Parathyroid adenoma (tissue), 2 donors: ENCODE measurements at regions not wholly inside any gene's neighbourhood (a gene's known extent, or its start where the extent isn't known, plus 50 kb on each side); places are given as distances from the start of the nearest gene placed in this dataset.
"Not testable (repeated sequence)": the region's sequence is repeated elsewhere in the genome, so short reads cannot be mapped to it uniquely, and the experiment has no call there.

Experiments used
- H2AFZ ChIP-seq: fragments of 300-600 bp; sonication (generic); one replicate; pipeline ENCODE4 v1.7.0; 2017; ENCODE audit warnings: antibody characterized with exemption, mild to moderate bottlenecking
- H3K27ac ChIP-seq: fragments of 300-600 bp; sonication (generic); one replicate; pipeline ENCODE4 v1.7.0; 2017
- H3K27me3 ChIP-seq: fragments of 300-600 bp; sonication (generic); one replicate; pipeline ENCODE4 v1.7.0; 2017; ENCODE audit warnings: low read length; ENCODE audit not compliant: control insufficient read depth, insufficient read depth
- H3K36me3 ChIP-seq: fragments of 300-600 bp; sonication (generic); one replicate; pipeline ENCODE4 v1.7.0; 2017; ENCODE audit warnings: low read length; ENCODE audit not compliant: control insufficient read depth, insufficient read depth
- H3K4me1 ChIP-seq: fragments of 300-600 bp; sonication (generic); one replicate; pipeline ENCODE4 v1.7.0; 2017; ENCODE audit warnings: control low read depth
- H3K4me2 ChIP-seq: fragments of 300-600 bp; sonication (generic); one replicate; pipeline ENCODE4 v1.7.0; 2017; ENCODE audit warnings: low read length
- H3K4me3 ChIP-seq: fragments of 300-600 bp; sonication (generic); one replicate; pipeline ENCODE4 v1.7.0; 2017; ENCODE audit warnings: low read depth, low read length
- H3K79me2 ChIP-seq: fragments of 300-600 bp; sonication (generic); one replicate; pipeline ENCODE4 v1.7.0; 2017; ENCODE audit warnings: control low read depth
- H3K9ac ChIP-seq: fragments of 300-600 bp; sonication (generic); one replicate; pipeline ENCODE4 v1.7.0; 2017; ENCODE audit warnings: mild to moderate bottlenecking
- H3K9me3 ChIP-seq: fragments of 300-600 bp; sonication (generic); one replicate; pipeline ENCODE4 v1.7.0; 2017; ENCODE audit warnings: low read length; ENCODE audit not compliant: control insufficient read depth
- TF ChIP-seq, protein P1 (sequence below): fragments of 300-600 bp; sonication (generic); IDR thresholded peaks from one replicate; pipeline ENCODE4 v1.7.0; 2017; ENCODE audit warnings: antibody characterized with exemption, mild to moderate bottlenecking
- donor health status: primary hyperparathyroidism.

GRCh38 chr6:102942206-102942605 lies 1548.7 kb downstream of the GRIK2 start:
- H3K9me3 ChIP-seq, result no peaks in the 10 kb centered on the region
- H2AFZ ChIP-seq, result no peak overlapping the region
- H3K9ac ChIP-seq, result no peak overlapping the region
- H3K27me3 ChIP-seq, result no peaks in the 10 kb centered on the region
- no peak overlapping the region for H3K27ac ChIP-seq
- H3K36me3 ChIP-seq, result no peaks in the 10 kb centered on the region
- TF ChIP-seq, protein P1, sequence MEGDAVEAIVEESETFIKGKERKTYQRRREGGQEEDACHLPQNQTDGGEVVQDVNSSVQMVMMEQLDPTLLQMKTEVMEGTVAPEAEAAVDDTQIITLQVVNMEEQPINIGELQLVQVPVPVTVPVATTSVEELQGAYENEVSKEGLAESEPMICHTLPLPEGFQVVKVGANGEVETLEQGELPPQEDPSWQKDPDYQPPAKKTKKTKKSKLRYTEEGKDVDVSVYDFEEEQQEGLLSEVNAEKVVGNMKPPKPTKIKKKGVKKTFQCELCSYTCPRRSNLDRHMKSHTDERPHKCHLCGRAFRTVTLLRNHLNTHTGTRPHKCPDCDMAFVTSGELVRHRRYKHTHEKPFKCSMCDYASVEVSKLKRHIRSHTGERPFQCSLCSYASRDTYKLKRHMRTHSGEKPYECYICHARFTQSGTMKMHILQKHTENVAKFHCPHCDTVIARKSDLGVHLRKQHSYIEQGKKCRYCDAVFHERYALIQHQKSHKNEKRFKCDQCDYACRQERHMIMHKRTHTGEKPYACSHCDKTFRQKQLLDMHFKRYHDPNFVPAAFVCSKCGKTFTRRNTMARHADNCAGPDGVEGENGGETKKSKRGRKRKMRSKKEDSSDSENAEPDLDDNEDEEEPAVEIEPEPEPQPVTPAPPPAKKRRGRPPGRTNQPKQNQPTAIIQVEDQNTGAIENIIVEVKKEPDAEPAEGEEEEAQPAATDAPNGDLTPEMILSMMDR, result no peak
- H3K79me2 ChIP-seq, result no peaks in the 10 kb centered on the region
- H3K4me1 ChIP-seq, result no peaks in the 10 kb centered on the region
- no peak overlapping the region for H3K4me2 ChIP-seq
- no peak overlapping the region for H3K4me3 ChIP-seq

DNA sequence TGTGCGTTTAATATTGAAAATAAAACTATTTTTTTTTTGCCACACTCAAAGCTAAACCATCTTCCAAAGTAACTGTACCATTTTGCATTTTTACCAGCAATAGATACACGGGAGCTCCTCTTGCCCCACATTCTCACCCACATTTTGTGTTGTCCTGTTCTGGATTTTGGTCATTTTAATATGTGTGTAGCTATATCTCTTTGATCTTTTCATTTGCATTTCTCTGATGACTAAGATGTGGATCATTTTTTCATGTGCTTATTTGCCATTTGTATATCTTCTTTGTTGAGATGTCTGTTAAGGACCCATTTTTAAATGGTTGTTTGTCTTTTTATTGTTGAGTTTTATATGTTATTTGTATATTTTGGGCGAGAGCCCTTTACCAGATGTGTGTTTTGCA lies 1543.5 kb downstream of the GRIK2 start:
- no peaks in the 10 kb centered on the region for H3K79me2 ChIP-seq
- no peak overlapping the region for H2AFZ ChIP-seq
- no peaks in the 10 kb centered on the region for H3K9me3 ChIP-seq
- no peak overlapping the region for H3K27ac ChIP-seq
- TF ChIP-seq, protein P1, result no peak
- H3K4me2 ChIP-seq, result no peak overlapping the region
- H3K4me3 ChIP-seq, result no peak overlapping the region
- H3K36me3 ChIP-seq, result no peaks in the 10 kb centered on the region
- no peak overlapping the region for H3K9ac ChIP-seq
- no peaks in the 10 kb centered on the region for H3K27me3 ChIP-seq
- H3K4me1 ChIP-seq, result no peaks in the 10 kb centered on the region

DNA sequence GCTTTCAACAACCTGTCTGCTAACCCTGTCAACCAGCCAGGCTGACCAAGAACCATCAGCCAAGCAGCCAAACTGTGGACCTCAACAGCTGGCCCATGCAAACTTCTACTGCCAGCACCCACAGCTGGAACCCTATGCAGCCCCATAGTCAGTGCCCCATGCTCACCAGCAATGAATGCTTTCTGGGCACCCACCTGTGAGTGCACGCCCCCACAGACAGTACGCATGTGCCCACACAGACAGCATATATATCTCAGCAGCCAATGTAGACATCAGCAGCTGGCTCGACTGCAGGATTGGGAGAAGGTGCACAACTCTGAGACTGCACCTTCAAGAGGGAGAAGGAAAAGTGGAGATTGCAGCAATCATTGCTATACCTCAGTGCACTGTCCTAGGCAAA lies 1534.6 kb downstream of the GRIK2 start:
- H3K4me3 ChIP-seq, result no peak overlapping the region
- H3K9ac ChIP-seq, result no peak overlapping the region
- H3K79me2 ChIP-seq, result no peaks in the 10 kb centered on the region
- no peak overlapping the region for H3K4me2 ChIP-seq
- TF ChIP-seq, protein P1, result no peak
- no peaks in the 10 kb centered on the region for H3K27me3 ChIP-seq
- H2AFZ ChIP-seq, result no peak overlapping the region
- no peaks in the 10 kb centered on the region for H3K4me1 ChIP-seq
- no peaks in the 10 kb centered on the region for H3K36me3 ChIP-seq
- H3K9me3 ChIP-seq, result no peaks in the 10 kb centered on the region
- H3K27ac ChIP-seq, result no peak overlapping the region

DNA sequence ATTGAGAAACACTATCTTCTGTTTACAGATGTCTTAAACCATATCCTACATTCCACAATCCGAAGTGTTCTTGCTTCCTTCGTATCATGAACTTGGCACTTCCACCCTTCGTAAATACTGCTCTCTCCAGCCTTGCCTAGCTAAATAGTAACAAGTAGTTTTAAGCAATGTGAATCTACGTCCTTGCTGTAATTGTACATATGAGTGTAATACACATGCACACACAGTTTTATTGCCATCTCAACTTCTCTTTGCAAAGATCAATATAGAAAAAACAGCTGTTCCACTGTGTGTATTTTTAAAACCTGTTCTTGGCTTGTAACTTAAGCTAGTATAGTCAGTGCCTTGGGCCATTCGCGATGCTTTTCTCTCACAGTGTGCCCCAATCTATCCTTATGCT lies 1524.7 kb downstream of the GRIK2 start:
- Histone ChIP-seq H3K36me3 (no peaks in the 10 kb centered on the region), H3K79me2 (no peaks in the 10 kb centered on the region), H3K4me1 (no peaks in the 10 kb centered on the region), H3K27me3 (no peaks in the 10 kb centered on the region), H3K27ac (no peak overlapping the region), H3K9me3 (no peaks in the 10 kb centered on the region), H2AFZ (no peak overlapping the region), H3K4me2 (no peak overlapping the region), H3K9ac (no peak overlapping the region), H3K4me3 (no peak overlapping the region)
- TF ChIP-seq, protein P1, result no peak

- H3K4me3 ChIP-seq, result no peak overlapping the region
- H3K27ac ChIP-seq, result no peak overlapping the region
- H3K4me1 ChIP-seq, result no peaks in the 10 kb centered on the region
- H3K79me2 ChIP-seq, result no peaks in the 10 kb centered on the region
- no peak overlapping the region for H3K4me2 ChIP-seq
- H3K36me3 ChIP-seq, result no peaks in the 10 kb centered on the region
- H3K27me3 ChIP-seq, result no peaks in the 10 kb centered on the region
- H2AFZ ChIP-seq, result no peak overlapping the region
- H3K9me3 ChIP-seq, result no peaks in the 10 kb centered on the region
- H3K9ac ChIP-seq, result no peak overlapping the region
- TF ChIP-seq, protein P1, result no peak
These were observed 1518.1 kb downstream of the GRIK2 start for GRCh38 chr6:102911571-102911970.

DNA sequence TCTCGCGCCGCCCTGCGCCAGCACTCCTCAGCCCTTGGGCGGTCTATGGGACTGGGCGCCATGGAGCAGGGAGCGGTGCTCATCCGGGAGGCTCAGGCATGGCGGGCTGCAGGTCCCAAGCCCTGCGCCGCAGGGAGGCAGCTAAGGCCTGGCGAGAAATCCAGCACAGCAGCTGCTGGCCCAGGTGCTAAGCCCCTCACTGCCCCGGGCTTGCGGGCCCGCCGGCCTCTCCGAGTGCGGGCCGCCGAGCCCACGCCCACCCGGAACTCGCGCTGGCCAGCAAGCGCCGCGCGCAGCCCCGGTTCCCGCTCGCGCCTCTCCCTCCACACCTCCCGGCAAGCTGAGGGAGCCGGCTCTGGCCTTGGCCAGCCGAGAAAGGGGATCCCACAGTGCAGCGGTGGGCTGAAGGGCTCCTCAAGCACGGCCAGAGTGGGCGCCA lies 1517.2 kb downstream of the GRIK2 start:
- not testable (repeated sequence) for H3K79me2 ChIP-seq, H3K27me3 ChIP-seq, H3K4me2 ChIP-seq, H3K4me3 ChIP-seq, H3K9ac ChIP-seq, H2AFZ ChIP-seq, H3K36me3 ChIP-seq, H3K4me1 ChIP-seq, H3K27ac ChIP-seq, H3K9me3 ChIP-seq
